ENCODE measurements at regions not wholly inside any gene's neighbourhood (a gene's known extent, or its start where the extent isn't known, plus 50 kb on each side); places are given as distances from the start of the nearest gene placed in this dataset.

DNA sequence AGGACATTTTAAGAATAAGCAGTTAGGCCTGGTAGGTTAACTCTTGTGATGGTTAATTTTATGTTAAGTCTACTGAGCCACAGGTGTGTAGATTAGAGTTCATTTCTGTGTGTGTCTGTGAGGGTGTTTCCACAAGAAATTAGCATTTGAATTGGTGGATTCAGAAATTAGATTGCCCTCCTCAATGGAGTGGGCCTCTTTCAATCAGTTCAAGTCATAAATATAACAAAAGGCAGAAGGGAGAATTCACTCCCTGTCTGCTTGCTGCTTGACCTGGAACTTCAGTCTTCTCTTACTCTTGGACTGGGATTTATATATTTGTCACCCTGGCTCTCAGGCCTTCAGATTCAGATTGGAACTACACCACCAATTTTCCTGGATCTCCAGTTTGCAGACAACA lies 55.3 kb upstream of the POM121L12 start:
- DNase-seq = no peak

DNA sequence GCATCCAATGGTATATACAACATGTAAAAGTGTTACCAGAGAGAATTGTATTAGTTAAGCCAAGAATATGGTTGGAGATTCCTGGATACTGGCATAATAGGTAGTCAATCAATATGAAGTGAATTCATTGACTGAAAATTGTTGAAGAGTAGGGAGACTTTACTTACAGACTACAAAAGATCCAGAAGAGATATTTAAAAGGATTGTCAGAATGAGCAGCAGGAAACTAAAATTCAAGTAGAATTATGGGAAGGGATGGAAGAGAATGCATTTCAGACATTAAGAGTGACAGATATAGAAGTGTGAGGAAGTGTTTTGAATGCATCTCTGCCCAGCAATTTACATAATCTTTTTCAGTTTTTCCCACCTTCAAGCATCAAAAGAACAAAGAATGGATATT lies 62.3 kb upstream of the POM121L12 start:
- no peak for DNase-seq

DNA sequence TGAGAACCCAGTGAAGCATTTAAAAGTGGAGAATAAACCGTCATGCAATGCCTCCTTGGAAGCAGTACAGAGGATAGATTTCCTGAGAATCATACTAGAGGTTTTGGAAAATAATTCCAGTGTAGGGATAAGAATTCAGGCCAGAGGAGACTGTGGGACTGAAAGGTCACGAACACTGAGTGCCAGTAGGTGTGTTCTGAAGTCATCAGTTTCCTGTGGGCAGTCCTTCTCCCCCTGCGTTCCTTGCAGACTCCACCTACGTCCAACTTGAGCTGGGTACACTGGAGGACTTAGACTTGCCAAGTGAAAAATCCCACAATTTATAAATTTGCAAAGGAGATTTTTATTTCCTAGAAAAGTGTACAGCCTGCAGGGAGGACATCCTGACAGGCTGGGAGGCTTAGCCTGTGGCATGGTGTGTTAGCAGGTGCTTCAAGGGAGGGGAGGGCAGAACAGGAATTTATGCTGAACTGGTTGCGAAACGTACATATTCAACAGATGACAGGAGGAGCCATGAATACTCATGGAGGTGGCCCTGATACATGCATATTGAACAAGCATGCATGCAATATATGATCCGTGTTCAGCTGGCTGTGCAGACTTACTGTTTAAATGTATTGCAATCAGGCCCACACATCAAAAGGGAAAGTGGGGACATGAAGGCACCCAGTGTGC lies 72.9 kb upstream of the POM121L12 start:
- no peak for DNase-seq

DNA sequence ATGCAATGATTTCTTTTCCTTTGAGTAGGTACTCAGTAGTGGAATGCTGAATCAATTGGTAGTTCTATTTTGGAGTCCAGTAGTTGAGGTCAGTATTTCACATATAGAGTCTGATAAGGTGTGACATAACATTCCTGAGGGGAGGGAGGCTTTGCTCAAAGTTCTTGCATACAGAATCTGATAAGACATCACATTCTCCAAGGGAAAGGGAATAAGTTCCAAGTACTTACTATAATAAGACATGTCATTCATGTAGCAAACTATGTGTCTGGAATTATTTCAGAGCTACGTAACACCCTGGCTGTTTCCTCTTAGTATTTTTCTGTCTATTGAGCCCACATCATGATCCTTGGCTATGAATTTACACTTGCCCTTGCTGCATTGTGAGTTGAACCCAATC lies 74.3 kb upstream of the POM121L12 start:
- DNase-seq = no peak

DNA sequence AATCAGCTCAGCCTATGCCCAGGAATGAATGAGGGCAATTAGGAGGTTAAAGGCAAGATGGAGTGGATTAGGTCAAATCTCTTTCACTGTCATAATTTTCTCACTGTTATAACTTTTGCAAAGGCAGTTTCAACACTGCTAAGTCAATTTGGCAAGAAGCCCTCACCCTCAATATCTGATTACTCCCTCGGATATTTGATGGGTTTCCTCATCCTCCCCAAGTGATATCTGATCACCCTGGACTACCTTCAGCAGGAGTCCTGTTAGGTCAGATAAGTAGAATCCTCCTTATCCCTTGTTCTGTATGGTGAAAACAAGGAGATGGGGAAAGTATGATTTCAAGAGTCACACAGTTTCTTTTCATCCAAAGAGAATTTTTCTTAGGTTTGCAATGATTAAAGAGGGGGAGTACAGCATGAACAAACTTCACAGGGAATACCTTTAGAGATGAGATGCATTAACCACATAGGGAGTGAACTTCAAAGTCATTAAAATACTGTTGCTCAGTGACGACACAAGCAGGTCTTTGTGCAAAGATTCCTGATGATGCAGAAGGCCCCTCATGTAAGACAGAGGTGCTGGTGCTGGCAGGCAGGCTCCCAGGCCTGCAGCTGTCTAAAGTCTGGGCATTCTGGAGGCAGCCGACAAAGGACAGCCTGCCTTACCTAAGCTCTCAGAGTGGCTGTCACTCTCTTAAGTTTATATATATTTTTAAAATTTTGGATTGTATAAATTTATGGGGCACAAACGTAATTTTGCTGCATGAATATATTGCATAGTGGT lies 75.4 kb upstream of the POM121L12 start:
- no peak for DNase-seq

DNA sequence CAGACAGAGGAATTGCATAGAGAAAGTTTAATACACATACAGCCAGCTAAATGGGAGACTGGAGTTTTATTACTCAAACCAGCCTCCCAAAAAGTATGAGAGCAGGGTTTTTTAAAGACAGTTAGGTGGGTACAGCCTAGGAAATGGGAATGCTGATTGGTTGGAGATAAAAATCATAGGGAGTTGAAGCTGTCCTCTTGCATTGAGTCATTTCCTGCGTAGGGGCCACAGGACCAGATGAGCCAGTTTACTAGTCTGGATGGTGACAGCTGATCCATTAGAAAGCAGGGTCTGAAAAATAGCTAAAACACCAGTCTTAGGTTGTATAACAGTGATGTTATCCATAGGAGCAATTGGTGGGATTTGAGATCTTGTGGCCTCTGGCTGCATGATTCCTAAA lies 76.1 kb upstream of the POM121L12 start:
- no peak for DNase-seq

DNA sequence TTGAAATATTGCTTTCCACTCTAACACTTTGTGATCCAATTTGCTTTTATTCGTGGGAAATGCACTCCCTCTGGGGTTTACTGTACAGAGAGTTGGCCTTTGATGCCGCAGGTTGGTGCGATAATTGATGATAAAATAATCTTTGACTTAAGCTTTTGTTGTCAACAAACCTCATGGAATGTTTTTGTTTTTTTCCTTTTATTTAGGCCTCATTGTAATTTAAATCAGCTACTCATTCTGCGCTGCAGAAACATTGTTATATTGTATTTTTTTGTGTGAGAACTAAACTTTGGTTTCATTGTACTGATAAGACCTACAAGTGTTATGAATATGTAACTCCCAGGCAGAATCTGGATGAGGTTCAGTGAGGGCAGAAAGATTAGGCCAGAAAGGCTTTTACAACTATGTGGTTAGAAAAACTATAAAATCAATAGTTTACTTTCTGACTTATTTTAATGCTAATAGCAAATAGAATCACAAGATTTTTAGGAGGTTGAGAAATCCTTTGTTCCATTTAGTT lies 76.8 kb upstream of the POM121L12 start:
- no peak for DNase-seq

DNA sequence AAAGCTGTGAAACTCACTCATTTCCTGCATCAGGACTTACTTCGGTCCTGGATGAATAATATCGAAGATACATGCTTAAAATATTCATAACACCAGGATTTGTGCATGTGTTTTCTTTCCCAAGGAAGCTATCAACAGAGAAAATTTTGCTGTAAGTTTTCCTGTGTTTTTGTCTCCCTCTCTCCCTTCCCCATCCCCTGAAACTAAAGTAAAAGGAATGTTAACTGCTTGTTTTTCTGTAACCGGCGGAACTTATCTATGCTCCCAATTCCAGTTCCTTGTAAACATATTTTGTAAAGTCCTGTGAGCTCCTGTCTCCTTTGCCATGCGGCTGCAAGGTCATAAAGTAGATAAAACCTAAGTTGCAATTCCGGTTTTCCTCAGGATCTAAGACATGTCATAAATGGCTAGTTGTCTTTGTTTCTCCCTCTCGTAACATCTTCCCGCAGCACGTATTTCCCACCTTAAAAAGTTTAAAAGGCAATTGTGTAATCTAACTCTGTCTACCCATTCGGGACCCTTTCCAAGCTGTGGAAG lies 79.0 kb upstream of the POM121L12 start:
- DNase-seq = no peak

DNA sequence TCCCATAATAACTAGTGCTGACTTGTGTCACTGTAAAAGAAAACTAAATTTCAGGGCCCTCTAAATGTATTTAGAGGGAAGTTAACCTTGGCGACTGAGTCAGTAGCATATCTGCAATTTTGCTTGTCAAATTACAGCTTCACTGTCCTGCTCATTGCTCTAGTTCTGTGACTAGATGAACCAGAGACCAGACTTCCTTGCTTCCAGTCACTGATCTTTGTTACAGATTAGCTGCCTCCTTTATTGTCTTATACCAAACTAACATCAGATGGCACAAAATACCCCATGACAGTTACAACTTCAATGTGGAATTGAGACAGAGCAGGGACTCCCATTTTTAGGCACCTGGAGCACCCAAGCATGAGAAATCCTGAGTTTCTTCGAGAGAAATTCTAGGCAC lies 79.9 kb upstream of the POM121L12 start:
- DNase-seq = no peak

DNA sequence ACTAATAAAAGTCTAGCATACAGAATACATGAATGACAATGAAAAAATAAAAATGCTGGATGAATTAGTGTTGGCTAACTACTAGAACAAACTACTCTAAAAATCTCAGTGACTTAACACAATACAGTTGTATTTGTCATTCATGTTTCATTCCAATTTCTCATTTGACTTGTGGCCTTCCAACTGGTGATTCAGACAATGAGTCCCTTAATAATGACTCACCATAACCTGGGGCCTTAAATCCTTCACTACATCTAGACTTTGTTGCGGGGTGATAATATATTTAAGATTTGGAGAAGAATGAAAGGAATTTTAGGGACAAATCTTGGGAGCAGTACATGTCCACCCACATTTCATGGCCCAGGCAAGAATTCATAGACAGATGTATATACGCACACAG lies 90.5 kb upstream of the POM121L12 start:
- no peak for DNase-seq

DNA sequence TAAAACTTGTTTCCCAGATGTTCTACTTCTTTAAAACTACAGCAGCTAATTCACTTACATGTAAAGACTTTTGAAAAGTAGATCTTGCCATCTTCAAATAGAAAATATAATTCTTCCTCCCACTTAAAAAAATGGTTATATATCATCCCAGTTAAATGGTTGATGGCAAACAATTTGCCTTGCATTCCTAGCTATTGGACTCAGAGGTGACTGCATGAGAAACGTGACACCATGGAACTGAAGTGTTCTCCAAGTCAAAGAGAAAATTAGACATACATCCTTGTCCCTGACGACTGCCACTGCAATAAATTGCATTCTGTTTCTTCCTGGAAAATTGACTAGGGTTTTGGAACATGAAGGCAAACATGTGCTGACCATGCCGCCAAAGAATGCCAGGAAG lies 95.0 kb upstream of the POM121L12 start:
- DNase-seq = no peak

DNA sequence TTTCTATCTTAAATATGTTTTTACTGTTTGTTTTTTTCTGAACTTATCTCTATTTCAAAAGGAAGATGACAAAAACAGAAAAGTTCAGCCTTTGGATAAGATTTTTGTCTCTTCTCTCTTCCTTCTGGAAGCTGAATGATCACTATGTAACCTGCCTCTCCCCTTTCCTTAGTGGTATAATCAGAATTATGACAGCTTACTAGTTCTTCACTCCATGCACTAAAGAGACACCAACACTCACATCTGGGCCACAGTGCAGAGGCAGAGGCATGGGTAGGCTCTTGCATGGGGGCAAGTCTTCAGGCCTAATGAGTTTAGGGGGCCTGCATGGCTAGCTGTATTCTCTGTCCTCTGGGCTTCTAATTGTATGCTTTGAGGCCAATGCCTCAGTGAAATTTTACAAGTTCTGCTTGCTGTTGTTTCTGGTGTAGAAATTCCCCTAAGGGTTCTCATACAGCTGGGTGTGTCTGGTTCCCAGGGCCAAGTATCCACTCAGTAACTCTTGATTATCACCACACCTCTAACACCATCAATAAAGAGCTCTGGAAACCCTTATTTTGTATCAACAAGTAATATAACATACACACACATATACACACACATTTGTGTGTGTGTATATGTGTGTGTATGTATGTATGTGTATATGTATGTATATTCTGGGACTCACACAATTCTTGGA lies 96.8 kb upstream of the POM121L12 start:
- no peak for DNase-seq

DNA sequence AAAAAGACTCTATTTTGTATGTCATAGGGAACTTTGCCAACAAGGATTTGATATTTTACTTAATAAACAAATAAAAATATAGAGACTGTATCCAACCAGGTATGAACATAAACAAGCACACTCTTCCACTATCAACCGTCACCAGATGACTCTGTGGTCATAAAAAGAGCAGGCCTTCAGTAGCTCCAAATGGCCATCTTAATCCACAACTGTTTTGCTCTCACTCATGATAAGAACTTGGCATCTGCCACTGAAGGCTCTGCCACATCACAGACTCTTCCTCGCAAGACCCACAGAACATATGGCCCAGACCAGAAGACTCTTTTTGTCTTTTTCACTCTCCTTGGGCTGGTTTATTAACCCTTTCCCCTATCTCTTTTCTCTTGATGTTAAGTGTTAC lies 98.7 kb upstream of the POM121L12 start:
- no peak for DNase-seq

DNA sequence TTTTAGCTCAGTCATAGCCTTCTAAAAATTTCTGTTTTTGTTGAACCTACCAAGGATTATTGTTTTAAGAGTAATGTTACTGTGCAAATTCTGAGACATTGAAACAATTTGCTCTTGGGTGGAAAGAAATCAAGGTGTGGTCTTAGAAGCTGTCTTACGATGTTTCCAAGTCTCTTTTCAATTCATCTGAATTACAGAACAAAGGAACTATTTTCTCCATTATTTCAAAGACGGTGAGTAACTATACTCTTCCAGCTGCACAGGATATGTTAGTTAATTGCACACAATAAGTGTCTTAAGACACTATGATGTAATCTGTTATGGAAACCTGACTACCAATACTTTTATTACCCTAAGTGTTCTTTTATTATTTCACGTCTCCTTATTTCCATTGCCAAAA lies 106.8 kb upstream of the POM121L12 start:
- no peak for DNase-seq

DNA sequence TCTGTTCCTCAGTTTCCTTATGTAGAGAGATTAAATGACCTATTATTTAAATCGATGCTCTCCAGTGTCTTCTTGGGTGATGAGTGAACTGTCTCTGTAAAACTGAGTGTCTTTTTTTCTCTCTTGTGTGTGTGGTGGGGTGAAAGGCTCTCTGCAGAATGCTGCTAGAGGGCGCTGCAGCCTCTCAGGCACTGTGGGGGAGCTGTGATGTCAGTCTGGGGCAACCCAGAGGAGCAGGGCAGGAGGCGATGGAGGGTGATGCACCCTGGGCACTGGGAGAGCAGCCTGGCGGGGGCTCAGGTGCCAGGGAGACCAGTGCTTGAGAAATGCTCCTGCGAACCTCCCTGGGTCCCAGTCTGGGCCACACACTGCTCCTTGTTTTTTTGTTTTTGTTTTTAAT lies 110.1 kb upstream of the POM121L12 start:
- DNase-seq = no peak

DNA sequence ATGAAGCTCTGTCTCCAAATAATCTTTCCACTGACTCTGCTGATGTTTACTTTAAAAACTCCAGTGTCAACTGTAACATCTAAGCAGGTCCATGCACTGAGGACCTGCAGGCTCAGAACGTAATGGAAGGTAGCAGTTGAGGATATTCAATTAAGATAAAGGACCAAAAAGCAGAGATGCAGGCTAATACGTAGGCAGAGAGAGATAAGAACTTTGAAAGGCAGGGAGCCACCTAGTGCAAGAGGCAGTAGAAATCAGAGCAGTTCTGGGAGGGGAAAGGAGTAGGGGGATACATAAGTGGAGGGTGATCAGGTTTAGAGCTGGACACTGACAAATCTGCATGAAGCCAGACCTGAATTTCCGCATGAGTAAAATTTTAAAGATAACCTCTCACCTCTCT lies 114.5 kb upstream of the POM121L12 start:
- DNase-seq = no peak

DNA sequence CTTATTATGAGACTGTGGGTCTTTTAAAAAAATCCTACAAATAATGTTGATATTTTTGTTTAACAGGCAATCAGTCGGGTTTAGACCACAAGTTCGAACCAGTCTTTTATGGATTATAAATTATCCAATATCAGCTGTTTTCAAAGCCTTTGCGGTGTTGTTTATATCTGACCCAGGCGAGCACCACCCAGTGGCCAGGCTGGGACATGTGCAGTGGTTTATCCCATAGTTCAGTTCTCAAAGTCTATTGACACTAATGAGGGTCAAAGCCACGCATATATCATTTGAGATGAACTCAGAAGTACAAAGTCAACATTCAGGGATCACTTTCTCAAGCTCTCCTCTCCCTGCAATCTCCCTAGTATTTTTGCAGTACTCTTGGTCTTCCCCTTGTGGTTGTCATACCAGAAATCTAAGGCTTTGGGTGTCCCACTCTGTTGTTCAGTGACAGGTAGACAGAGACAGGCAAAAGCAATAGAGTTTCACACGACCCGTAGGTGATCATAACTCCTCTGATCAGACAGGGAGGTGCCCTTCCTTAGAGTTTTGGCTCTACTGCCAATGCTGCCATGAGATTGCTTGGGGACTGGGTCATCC lies 117.4 kb upstream of the POM121L12 start:
- DNase-seq = no peak

DNA sequence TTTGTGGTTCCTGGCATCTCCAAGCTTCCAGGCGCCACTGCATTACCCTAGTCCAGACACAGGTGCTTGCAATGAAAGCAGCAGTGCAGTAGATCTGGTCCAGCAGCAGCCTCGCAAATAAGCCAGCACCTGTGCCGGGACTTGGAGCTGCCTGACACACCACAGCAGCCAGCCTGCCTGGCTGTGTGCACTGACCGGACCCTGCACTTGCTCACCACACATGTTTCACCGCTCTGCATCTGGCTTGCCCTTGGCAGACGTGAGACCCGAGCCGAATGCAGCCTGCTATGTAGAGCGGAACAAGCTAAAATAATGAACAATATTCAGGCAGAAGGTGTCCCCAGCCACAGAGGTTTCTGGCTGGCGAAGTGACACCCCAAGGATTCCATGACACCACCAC lies 123.6 kb upstream of the POM121L12 start:
- DNase-seq = no peak

DNA sequence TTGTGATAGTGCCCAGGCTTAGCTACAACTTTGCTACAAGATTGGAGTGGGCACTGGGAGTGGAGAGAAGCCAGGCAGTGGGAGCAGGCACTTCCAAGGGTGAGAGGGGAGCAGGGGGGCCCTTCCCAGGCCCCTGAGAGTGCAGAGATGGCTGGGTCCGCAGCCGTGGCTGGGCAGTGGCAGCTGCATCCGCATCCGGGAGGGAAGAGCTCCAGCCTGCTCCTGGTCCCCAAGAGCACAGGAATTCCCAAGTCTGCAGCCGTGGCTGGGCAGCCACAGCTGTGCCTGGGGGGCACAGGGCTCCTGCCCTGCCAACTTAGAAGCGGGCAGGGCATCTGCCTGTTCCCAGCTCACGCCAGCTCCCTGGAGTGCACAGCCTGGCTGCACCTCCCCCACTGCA lies 124.1 kb upstream of the POM121L12 start:
- no peak for DNase-seq

DNA sequence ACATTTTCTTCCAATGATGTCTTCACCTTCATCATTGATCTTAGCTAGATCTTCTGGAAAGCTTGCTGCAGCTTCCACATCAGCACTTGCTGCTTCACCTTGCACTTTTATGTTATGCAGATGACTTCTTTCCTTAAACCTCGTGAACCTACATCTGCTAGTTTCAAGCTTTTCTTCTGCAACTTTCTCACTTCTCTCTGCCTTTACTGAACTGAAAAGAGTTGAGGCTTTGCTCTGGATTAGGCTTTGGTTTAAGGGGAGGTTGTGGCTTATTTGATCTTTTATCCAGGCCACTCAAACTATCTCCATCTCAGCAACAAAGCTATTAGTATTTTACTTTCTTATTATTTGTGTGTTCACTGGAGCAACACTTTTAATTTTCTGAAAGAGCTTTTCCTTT lies 125.5 kb upstream of the POM121L12 start:
- no peak for DNase-seq

DNA sequence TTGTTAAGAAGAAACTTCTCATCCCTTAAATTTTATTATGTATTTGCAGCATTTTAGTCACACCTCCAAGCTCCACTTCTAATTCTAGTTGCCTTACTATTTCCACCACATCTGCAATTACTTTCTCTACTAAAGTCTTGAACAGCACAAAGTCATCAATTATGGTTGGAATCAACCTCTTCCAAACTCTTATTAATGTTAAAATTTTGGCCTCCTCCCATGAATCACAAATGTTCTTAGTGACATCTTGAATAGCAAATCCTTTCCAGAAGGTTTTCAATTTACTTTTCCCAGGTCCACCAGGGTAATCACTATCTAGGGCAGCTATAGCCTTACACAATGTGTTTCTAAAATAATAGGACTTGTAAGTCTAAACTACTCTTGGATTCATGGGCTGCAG lies 126.3 kb upstream of the POM121L12 start:
- DNase-seq = no peak

DNA sequence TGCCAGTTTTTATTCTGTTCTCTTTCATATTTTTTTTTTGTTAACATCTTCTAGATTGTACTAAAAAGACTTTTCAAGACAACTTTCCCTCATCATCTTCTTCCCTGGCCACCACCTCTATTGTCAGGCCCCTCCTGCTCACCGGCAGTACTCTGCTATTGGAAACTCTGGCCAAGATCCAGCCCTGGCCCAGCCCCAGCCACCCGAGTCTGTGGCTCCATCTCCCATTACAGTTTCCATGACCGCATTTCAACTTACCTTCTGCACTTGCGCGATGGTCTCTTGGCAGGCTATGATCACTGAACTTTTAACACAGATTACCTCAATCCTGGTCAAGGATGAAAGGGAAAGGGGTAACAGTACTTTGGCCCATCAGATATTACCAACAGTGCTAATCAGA lies 137.7 kb upstream of the POM121L12 start:
- DNase-seq = no peak

DNA sequence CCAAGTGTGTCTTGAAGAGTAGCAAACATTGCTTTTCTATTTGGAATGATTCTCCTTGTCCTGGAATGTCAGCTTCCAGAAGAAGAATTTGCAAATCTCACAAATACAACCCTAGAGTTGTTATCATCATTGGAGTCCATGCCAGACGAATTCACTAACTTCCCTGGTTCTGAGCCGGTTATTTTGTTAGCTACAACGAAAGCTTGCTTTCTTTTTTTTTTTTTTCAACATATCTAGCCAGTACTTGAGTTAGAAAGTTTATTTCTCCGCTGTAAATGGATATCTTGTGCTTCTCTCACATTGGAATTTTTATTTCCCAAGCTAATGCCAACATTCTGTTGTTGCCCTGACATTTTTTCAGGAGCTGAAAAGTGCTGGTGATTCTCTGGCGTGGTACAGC lies 138.1 kb upstream of the POM121L12 start:
- DNase-seq = no peak
